Tibial artery (tissue), 4 donors: ENCODE measurements at regions not wholly inside any gene's neighbourhood (a gene's known extent, or its start where the extent isn't known, plus 50 kb on each side); places are given as distances from the start of the nearest gene placed in this dataset.
"Not testable (repeated sequence)": the region's sequence is repeated elsewhere in the genome, so short reads cannot be mapped to it uniquely, and the experiment has no call there.

Source experiments
- DNase-seq, 2 donors: peaks; one replicate each; pipeline ENCODE4 v3.0.0-alpha.2; 2019
- H3K27ac ChIP-seq, 2 donors: fragments of 200-600 bp; sonication (generic) in 1 of 2; 1 replicate in 1 of 2; 2 replicates in 1 of 2; pipeline ENCODE4 v1.5.1; 2018 to 2019; ENCODE audit warnings: mild to moderate bottlenecking in 1 of 2
- H3K27me3 ChIP-seq, 2 donors: fragments of 200-600 bp; sonication (generic) in 1 of 2; one replicate each; pipeline versions ENCODE4 v1.5.1 to v1.6.0; 2016 to 2019
- H3K36me3 ChIP-seq, 3 donors: fragments of 200-600 bp; sonication (generic) in 2 of 3; one replicate each; pipeline ENCODE4 v1.5.1; 2016 to 2019; ENCODE audit warnings: mild to moderate bottlenecking in 2 of 3
- H3K4me1 ChIP-seq, 4 donors: fragments of 200-600 bp; sonication (generic) in 2 of 4; 1 replicate in 3 of 4; 2 replicates in 1 of 4; pipeline ENCODE4 v1.5.1; 2016 to 2019
- H3K4me3 ChIP-seq, 2 donors: fragments of 200-600 bp; sonication (generic) in 1 of 2; 1 replicate in 1 of 2; 2 replicates in 1 of 2; pipeline ENCODE4 v1.5.1; 2018 to 2019; ENCODE audit warnings: mild to moderate bottlenecking in 2 of 2
- H3K9me3 ChIP-seq, 3 donors: fragments of 200-600 bp; sonication (generic) in 1 of 3; one replicate each; pipeline ENCODE4 v1.5.1; 2016 to 2019
- CTCF ChIP-seq, 2 experiments: fragments of 200-600 bp in 1 of 2; fragments of 450-650 bp in 1 of 2; IDR thresholded peaks; one replicate each; pipeline ENCODE4 v1.5.1; 2017 to 2019; ENCODE audit warnings: antibody characterized with exemption in 2 of 2, mild to moderate bottlenecking in 1 of 2, moderate library complexity in 1 of 2
- intact Hi-C: fragments of 100-400 bp; cut with DNase I; formaldehyde crosslinking; loops from one replicate; pipeline ENCODE4 v1.15.0; 2023; ENCODE audit warnings: low total_unique reads

- Histone ChIP-seq H3K27ac (no peak overlapping the region), H3K36me3 (no peaks in the 10 kb centered on the region), H3K27me3 (no peaks in the 10 kb centered on the region), H3K4me3 (no peak overlapping the region), H3K4me1 (no peaks in the 10 kb centered on the region), H3K9me3 (no peaks in the 10 kb centered on the region)
- intact Hi-C loops = no loop called here
- TF ChIP-seq CTCF (IDR thresholded peaks at IDR 0.05) = no peak
- DNase-seq = no peak
Measured at GRCh38 chr5:18799482-18800128, 1165.3 kb downstream of the TAF11L14 start.

GRCh38 chr5:18800293-18801025 lies 1166.2 kb downstream of the TAF11L14 start:
- no peak overlapping the region for H3K27ac ChIP-seq
- no peaks in the 10 kb centered on the region for H3K9me3 ChIP-seq
- no peaks in the 10 kb centered on the region for H3K27me3 ChIP-seq
- H3K36me3 ChIP-seq = no peaks in the 10 kb centered on the region
- DNase-seq = no peak
- no peak overlapping the region for H3K4me3 ChIP-seq
- H3K4me1 ChIP-seq = no peaks in the 10 kb centered on the region
- intact Hi-C loops = no loop called here
- no peak for TF ChIP-seq CTCF (IDR thresholded peaks at IDR 0.05)

GRCh38 chr5:18801413-18801812 lies 1167.2 kb downstream of the TAF11L14 start:
- H3K9me3 ChIP-seq, intact Hi-C loops, H3K4me1 ChIP-seq, H3K36me3 ChIP-seq, H3K27me3 ChIP-seq, H3K4me3 ChIP-seq, H3K27ac ChIP-seq, DNase-seq: not testable (repeated sequence)

- intact Hi-C loops = no loop called here
- no peaks in the 10 kb centered on the region for H3K36me3 ChIP-seq
- H3K4me3 ChIP-seq = no peak overlapping the region
- no peaks in the 10 kb centered on the region for H3K4me1 ChIP-seq
- H3K27me3 ChIP-seq = no peaks in the 10 kb centered on the region
- no peaks in the 10 kb centered on the region for H3K9me3 ChIP-seq
- no peak for TF ChIP-seq CTCF (IDR thresholded peaks at IDR 0.05)
- no peak for DNase-seq
- H3K27ac ChIP-seq = no peak overlapping the region
Measured at GRCh38 chr5:18802336-18802735, 1168.1 kb downstream of the TAF11L14 start.

GRCh38 chr5:18805376-18805775 lies 1171.1 kb downstream of the TAF11L14 start:
- intact Hi-C loops = no loop called here
- TF ChIP-seq CTCF (IDR thresholded peaks at IDR 0.05) = no peak
- H3K9me3 ChIP-seq = no peaks in the 10 kb centered on the region
- H3K4me1 ChIP-seq = no peaks in the 10 kb centered on the region
- H3K4me3 ChIP-seq = no peak overlapping the region
- DNase-seq = no peak
- H3K27ac ChIP-seq = no peak overlapping the region
- H3K36me3 ChIP-seq = no peaks in the 10 kb centered on the region
- H3K27me3 ChIP-seq = no peaks in the 10 kb centered on the region

GRCh38 chr5:18807256-18808149 lies 1173.2 kb downstream of the TAF11L14 start:
- no peak for DNase-seq
- Histone ChIP-seq H3K9me3 (no peaks in the 10 kb centered on the region), H3K4me3 (no peak overlapping the region), H3K36me3 (no peaks in the 10 kb centered on the region), H3K27me3 (no peaks in the 10 kb centered on the region), H3K4me1 (no peaks in the 10 kb centered on the region), H3K27ac (no peak overlapping the region)
- no peak for TF ChIP-seq CTCF (IDR thresholded peaks at IDR 0.05)
- intact Hi-C loops = no loop called here
